Endometrial microvascular endothelial cells (primary cell): ENCODE measurements at regions not wholly inside any gene's neighbourhood (a gene's known extent, or its start where the extent isn't known, plus 50 kb on each side); places are given as distances from the start of the nearest gene placed in this dataset.
"Not testable (repeated sequence)": the region's sequence is repeated elsewhere in the genome, so short reads cannot be mapped to it uniquely, and the experiment has no call there.

Source experiments
- in situ Hi-C: cut with HindIII; loops from 2 replicates; pipeline ENCODE4 v1.10.0; 2017; ENCODE audit warnings: low sequenced_read_pairs, low pct_unique_long_range_greater_than_20kb; ENCODE audit errors: inconsistent ontology term

GRCh38 chr6:170221052-170221752 lies 69.7 kb downstream of the DLL1 start:
- in situ Hi-C loops: no loop called here

GRCh38 chr6:170213637-170214018 lies 77.2 kb downstream of the DLL1 start:
- in situ Hi-C loops: not testable (repeated sequence)

GRCh38 chr6:170212956-170213636 lies 77.8 kb downstream of the DLL1 start:
- in situ Hi-C loops: no loop called here

GRCh38 chr6:170212051-170212756 lies 78.7 kb downstream of the DLL1 start:
- in situ Hi-C loops: no loop called here

- in situ Hi-C loops: no loop called here
Observed at GRCh38 chr6:170211404-170212025, 79.4 kb downstream of the DLL1 start.

GRCh38 chr6:170210651-170211403 lies 80.1 kb downstream of the DLL1 start:
- in situ Hi-C loops: no loop called here

GRCh38 chr6:170210026-170210390 lies 80.9 kb downstream of the DLL1 start:
- in situ Hi-C loops: no loop called here

- in situ Hi-C loops: no loop called here
Observed at GRCh38 chr6:170209354-170210025, 81.4 kb downstream of the DLL1 start.

- in situ Hi-C loops: no loop called here
Observed at GRCh38 chr6:170208651-170209353, 82.1 kb downstream of the DLL1 start.

- in situ Hi-C loops: no loop called here
Observed at GRCh38 chr6:170208182-170208601, 82.7 kb downstream of the DLL1 start.

- in situ Hi-C loops: no loop called here
Observed at GRCh38 chr6:170207586-170208181, 83.2 kb downstream of the DLL1 start.

- in situ Hi-C loops: no loop called here
Observed at GRCh38 chr6:170206851-170207431, 83.9 kb downstream of the DLL1 start.

- in situ Hi-C loops: no loop called here
Observed at GRCh38 chr6:170206317-170206621, 84.6 kb downstream of the DLL1 start.

GRCh38 chr6:170205534-170206316 lies 85.2 kb downstream of the DLL1 start:
- in situ Hi-C loops: no loop called here

GRCh38 chr6:170205126-170205525 lies 85.8 kb downstream of the DLL1 start:
- in situ Hi-C loops: no loop called here

GRCh38 chr6:170203212-170203611 lies 87.7 kb downstream of the DLL1 start:
- in situ Hi-C loops: no loop called here
